HEK293 (cell line): ENCODE measurements at regions not wholly inside any gene's neighbourhood (a gene's known extent, or its start where the extent isn't known, plus 50 kb on each side); places are given as distances from the start of the nearest gene placed in this dataset.

ENCODE experiments used
- CTCF ChIP-seq: fragments of 450-650 bp; formaldehyde crosslinking; IDR thresholded peaks from 2 replicates; pipeline ENCODE4 v1.5.1; 2016; ENCODE audit warnings: missing biosample characterization, missing genetic modification characterization
- ZNF366 ChIP-seq: fragments of 450-650 bp; formaldehyde crosslinking; conservative IDR thresholded peaks from 2 replicates; pipeline ENCODE4 v1.5.1; 2016; ENCODE audit warnings: missing biosample characterization, missing genetic modification characterization
- ZNF549 ChIP-seq: fragments of 450-650 bp; IDR thresholded peaks from 2 replicates; pipeline ENCODE4 v1.5.1; 2018; ENCODE audit warnings: missing biosample characterization, missing genetic modification characterization, mild to moderate bottlenecking, inconsistent platforms, moderate library complexity
- ZNF701 ChIP-seq: fragments of 450-650 bp; formaldehyde crosslinking; IDR thresholded peaks from 2 replicates; pipeline ENCODE4 v1.5.1; 2016; ENCODE audit warnings: missing biosample characterization, missing genetic modification characterization

GRCh38 chr20:24359321-24360027, 110.0 kb upstream of the SYNDIG1 start:
- TF ChIP-seq ZNF366 (tag by site-specific recombination) (no peak), ZNF701 (tag by site-specific recombination) (no peak), ZNF549 (tag by site-specific recombination) (no peak), CTCF (tag by site-specific recombination) (no peak)
